H9 (cell line): ENCODE measurements at regions not wholly inside any gene's neighbourhood (a gene's known extent, or its start where the extent isn't known, plus 50 kb on each side); places are given as distances from the start of the nearest gene placed in this dataset.

Experiments
- DNase-seq: peaks from one replicate; pipeline ENCODE4 v3.0.0-alpha.2; 2017
- H2AFZ ChIP-seq: one replicate; pipeline ENCODE4 v1.6.1; 2013; ENCODE audit warnings: mild to moderate bottlenecking, low read length, control low read depth, moderate library complexity
- H2AK5ac ChIP-seq: 2 replicates; pipeline ENCODE4 v1.6.1; 2013; ENCODE audit warnings: low read length, control low read depth, mixed read lengths; ENCODE audit not compliant: insufficient read length
- H2BK120ac ChIP-seq: one replicate; pipeline ENCODE4 v1.6.1; 2013; ENCODE audit warnings: low read depth, mild to moderate bottlenecking, low read length, control low read depth, inconsistent platforms; ENCODE audit not compliant: poor library complexity, severe bottlenecking
- H2BK12ac ChIP-seq: 2 replicates; pipeline ENCODE4 v1.6.1; 2013; ENCODE audit warnings: low read length, control low read depth, mixed read lengths, low read depth; ENCODE audit not compliant: insufficient read length
- H2BK15ac ChIP-seq: 2 replicates; pipeline ENCODE4 v1.6.1; 2013; ENCODE audit warnings: low read depth, low read length, control low read depth
- H2BK20ac ChIP-seq: one replicate; pipeline ENCODE4 v1.6.1; 2013; ENCODE audit warnings: low read depth, mild to moderate bottlenecking, low read length, control low read depth, inconsistent platforms; ENCODE audit not compliant: poor library complexity, severe bottlenecking
- H2BK5ac ChIP-seq: 2 replicates; pipeline ENCODE4 v1.6.1; 2013; ENCODE audit warnings: low read length, control low read depth, mixed read lengths; ENCODE audit not compliant: insufficient read length
- H3K14ac ChIP-seq: 2 replicates; pipeline ENCODE4 v1.6.1; 2013; ENCODE audit warnings: low read length, control low read depth; ENCODE audit not compliant: insufficient read depth
- H3K18ac ChIP-seq: 2 replicates; pipeline ENCODE4 v1.6.1; 2013; ENCODE audit warnings: low read depth, mild to moderate bottlenecking, mixed read lengths, low read length, control low read depth; ENCODE audit not compliant: insufficient read length
- H3K23ac ChIP-seq: 2 replicates; pipeline ENCODE4 v1.6.1; 2013; ENCODE audit warnings: low read length, control low read depth, mixed read lengths, low read depth; ENCODE audit not compliant: insufficient read length
- H3K23me2 ChIP-seq: 2 replicates; pipeline ENCODE4 v1.6.1; 2013; ENCODE audit warnings: low read depth, mild to moderate bottlenecking, mixed read lengths, low read length, control low read depth; ENCODE audit not compliant: insufficient read length, poor library complexity, severe bottlenecking
- H3K27ac ChIP-seq: 2 replicates; pipeline ENCODE4 v1.5.1; 2013; ENCODE audit warnings: low read length, control low read depth, mixed read lengths, low read depth; ENCODE audit not compliant: insufficient read length
- H3K27me3 ChIP-seq: 2 replicates; pipeline ENCODE4 v1.6.1; 2013; ENCODE audit warnings: low read length, control low read depth, inconsistent platforms; ENCODE audit not compliant: insufficient read depth
- H3K4ac ChIP-seq: 2 replicates; pipeline ENCODE4 v1.6.1; 2013; ENCODE audit warnings: low read depth, mild to moderate bottlenecking, control low read depth, inconsistent platforms, low read length, moderate library complexity
- H3K4me1 ChIP-seq: 2 replicates; pipeline ENCODE4 v1.6.1; 2013; ENCODE audit warnings: low read length, control low read depth, inconsistent platforms; ENCODE audit not compliant: insufficient read depth
- H3K4me2 ChIP-seq: 2 replicates; pipeline ENCODE4 v1.6.1; 2013; ENCODE audit warnings: low read length, control low read depth, mixed read lengths; ENCODE audit not compliant: insufficient read length, insufficient read depth
- H3K56ac ChIP-seq: 2 replicates; pipeline ENCODE4 v1.6.1; 2013; ENCODE audit warnings: low read depth, mild to moderate bottlenecking, mixed read lengths, low read length, control low read depth; ENCODE audit not compliant: insufficient read length
- H3K79me1 ChIP-seq: 2 replicates; pipeline ENCODE4 v1.6.1; 2013; ENCODE audit warnings: low read depth, mild to moderate bottlenecking, moderate library complexity, low read length, control low read depth, inconsistent platforms; ENCODE audit not compliant: insufficient read depth, poor library complexity, severe bottlenecking
- H3K79me2 ChIP-seq: 2 replicates; pipeline ENCODE4 v1.6.1; 2013; ENCODE audit warnings: low read length, control low read depth, inconsistent platforms; ENCODE audit not compliant: insufficient read depth
- H3K9ac ChIP-seq: 2 replicates; pipeline ENCODE4 v1.6.1; 2013; ENCODE audit warnings: low read length, control low read depth, mixed read lengths; ENCODE audit not compliant: insufficient read length; ENCODE audit errors: extremely low read depth
- H3K9me3 ChIP-seq: one replicate; pipeline ENCODE4 v1.6.1; 2013; ENCODE audit warnings: low read depth, low read length, inconsistent platforms; ENCODE audit not compliant: control insufficient read depth
- H3T11ph ChIP-seq: one replicate; pipeline ENCODE4 v1.6.1; 2013; ENCODE audit warnings: mild to moderate bottlenecking, low read length, control low read depth, inconsistent platforms
- H4K20me1 ChIP-seq: one replicate; pipeline ENCODE4 v1.6.1; 2013; ENCODE audit not compliant: control insufficient read depth, insufficient read length, insufficient read depth
- H4K5ac ChIP-seq: 2 replicates; pipeline ENCODE4 v1.6.1; 2013; ENCODE audit warnings: low read depth, mild to moderate bottlenecking, mixed read lengths, low read length, control low read depth; ENCODE audit not compliant: insufficient read length
- H4K8ac ChIP-seq: replicated peaks from 2 replicates; pipeline ENCODE4 v1.6.1; 2013; ENCODE audit warnings: low read length, control low read depth, mixed read lengths, low read depth; ENCODE audit not compliant: insufficient read length
- H4K91ac ChIP-seq: 2 replicates; pipeline ENCODE4 v1.6.1; 2013; ENCODE audit warnings: low read depth, mild to moderate bottlenecking, moderate library complexity, mixed read lengths, low read length, control low read depth; ENCODE audit not compliant: insufficient read length
- H3K27ac Mint-ChIP-seq, 3 experiments: 2 replicates in 2 of 3; 3 replicates in 1 of 3; pipeline ENCODE4 v1.8.0; 2020 to 2021; ENCODE audit warnings: mixed read lengths in 3 of 3, mild to moderate bottlenecking in 1 of 3, moderate library complexity in 1 of 3
- H3K27me3 Mint-ChIP-seq: 2 replicates; pipeline ENCODE4 v1.8.0; 2021; ENCODE audit warnings: low read depth, mild to moderate bottlenecking, moderate library complexity, mixed read lengths
- H3K36me3 Mint-ChIP-seq, 3 experiments: 2 replicates in 2 of 3; 3 replicates in 1 of 3; pipeline ENCODE4 v1.8.0; 2020 to 2021; ENCODE audit warnings: low read depth in 3 of 3, mixed read lengths in 3 of 3; ENCODE audit not compliant: insufficient read depth in 1 of 3
- H3K4me1 Mint-ChIP-seq, 2 experiments: 2 replicates each; pipeline ENCODE4 v1.8.0; 2020; ENCODE audit warnings: mixed read lengths in 2 of 2
- H3K4me3 Mint-ChIP-seq, 2 experiments: 2 replicates in 1 of 2; 3 replicates in 1 of 2; pipeline ENCODE4 v1.8.0; 2020 to 2021; ENCODE audit warnings: mild to moderate bottlenecking in 2 of 2, mixed read lengths in 2 of 2, moderate library complexity in 1 of 2
- H3K9me3 Mint-ChIP-seq, 2 experiments: 2 replicates in 1 of 2; 3 replicates in 1 of 2; pipeline ENCODE4 v1.8.0; 2020; ENCODE audit warnings: mild to moderate bottlenecking in 2 of 2, mixed read lengths in 2 of 2, moderate library complexity in 1 of 2
- CTCF ChIP-seq: fragments of 200-600 bp; sonication (generic); conservative IDR thresholded peaks from 3 replicates; pipeline ENCODE4 v1.8.0; 2021; ENCODE audit warnings: antibody characterized with exemption, mild to moderate bottlenecking
- WGBS: extraction: QIAGEN DNeasy Blood & Tissue Kit; methylation state at CpG from one replicate; pipeline ENCODE4 v1.1.7; 2013; ENCODE audit warnings: missing lambda C conversion rate, low lambda C conversion rate, mixed read lengths; ENCODE audit not compliant: insufficient read length; ENCODE audit errors: extremely low coverage; 5-methylcytosine and 5-hydroxymethylcytosine counted together

- no peak overlapping the region for H3K4ac ChIP-seq
- H2BK5ac ChIP-seq = no peak overlapping the region
- H3K27me3 Mint-ChIP-seq = 0 out of 2 replicates have a peak, but pooled peaks cover 2% of the 10 kb centered on the region
- no peak for TF ChIP-seq CTCF
- H2AK5ac ChIP-seq = no peak overlapping the region
- H3K9ac ChIP-seq = no peak overlapping the region
- H3K27ac Mint-ChIP-seq = no peak overlapping the region
- no peak overlapping the region for H2BK20ac ChIP-seq
- H3K27me3 ChIP-seq = no peaks in the 10 kb centered on the region
- H3K14ac ChIP-seq = no peak overlapping the region
- peaks cover 2% of the 10 kb centered on the region; the same call in 1 of the 2 replicates for H3K4me1 ChIP-seq
- no peak overlapping the region for H3K23ac ChIP-seq
- no peak overlapping the region for H4K5ac ChIP-seq
- no peak overlapping the region for H3T11ph ChIP-seq
- no peak overlapping the region for H2BK120ac ChIP-seq
- no peak overlapping the region for H2BK12ac ChIP-seq
- H2AFZ ChIP-seq = no peak overlapping the region
- H3K79me2 ChIP-seq = no peaks in the 10 kb centered on the region
- no peak overlapping the region for H3K4me3 Mint-ChIP-seq
- no peaks in the 10 kb centered on the region for H3K79me1 ChIP-seq
- peaks cover 0 to 6% of the 10 kb centered on the region in 2 experiments; a peak in 3 of 5 replicates for H3K9me3 Mint-ChIP-seq
- no peak overlapping the region for H3K4me2 ChIP-seq
- H2BK15ac ChIP-seq = no peak overlapping the region
- H3K27ac ChIP-seq = no peak overlapping the region
- no peak overlapping the region for H4K91ac ChIP-seq
- H3K56ac ChIP-seq = no peak overlapping the region
- no peaks in the 10 kb centered on the region for H3K23me2 ChIP-seq
- H4K8ac ChIP-seq = no peak overlapping the region
- H3K18ac ChIP-seq = no peak overlapping the region
- no peaks in the 10 kb centered on the region for H4K20me1 ChIP-seq
- DNase-seq = no peak
- no peaks in the 10 kb centered on the region for H3K9me3 ChIP-seq
- H3K4me1 Mint-ChIP-seq = peaks cover 22 to 23% of the 10 kb centered on the region in 2 experiments
- 100% methylated on average over 1 of the region's 4 CpGs for WGBS
- peaks cover 0 to 9% (median 0%) of the 10 kb centered on the region in 3 experiments; a peak in 4 of 7 replicates for H3K36me3 Mint-ChIP-seq
Measured at GRCh38 chr13:30065181-30065580, 214.8 kb upstream of the UBL3 start.
